ENCODE measurements at regions not wholly inside any gene's neighbourhood (a gene's known extent, or its start where the extent isn't known, plus 50 kb on each side); places are given as distances from the start of the nearest gene placed in this dataset.

GRCh38 chr5:123722451-123722850 is 210.5 kb downstream of the CSNK1G3 start:
- no peaks in the 10 kb centered on the region for H3K36me3 Mint-ChIP-seq (ENCODE audit: low read depth)
- no peak overlapping the region for H3K4me3 Mint-ChIP-seq
- H3K9me3 Mint-ChIP-seq, result peaks cover 13% of the 10 kb centered on the region
- H3K4me1 Mint-ChIP-seq (ENCODE audit: low read depth), result no peaks in the 10 kb centered on the region
- H3K27me3 Mint-ChIP-seq, result no peaks in the 10 kb centered on the region
- no peak overlapping the region for H3K27ac Mint-ChIP-seq

GRCh38 chr5:123721675-123722276 is 209.8 kb downstream of the CSNK1G3 start:
- no peaks in the 10 kb centered on the region for H3K4me1 Mint-ChIP-seq (ENCODE audit: low read depth)
- no peak overlapping the region for H3K27ac Mint-ChIP-seq
- no peaks in the 10 kb centered on the region for H3K27me3 Mint-ChIP-seq
- no peak overlapping the region for H3K4me3 Mint-ChIP-seq
- peaks cover 6% of the 10 kb centered on the region for H3K9me3 Mint-ChIP-seq
- H3K36me3 Mint-ChIP-seq (ENCODE audit: low read depth), result no peaks in the 10 kb centered on the region

- H3K27me3 Mint-ChIP-seq, result no peaks in the 10 kb centered on the region
- no peaks in the 10 kb centered on the region for H3K9me3 Mint-ChIP-seq
- no peaks in the 10 kb centered on the region for H3K4me1 Mint-ChIP-seq (ENCODE audit: low read depth)
- H3K4me3 Mint-ChIP-seq, result no peak overlapping the region
- H3K36me3 Mint-ChIP-seq (ENCODE audit: low read depth), result no peaks in the 10 kb centered on the region
- H3K27ac Mint-ChIP-seq, result no peak overlapping the region
These were observed 209.0 kb downstream of the CSNK1G3 start for GRCh38 chr5:123720955-123721354.

GRCh38 chr5:123720339-123720738 is 208.4 kb downstream of the CSNK1G3 start:
- Mint-ChIP-seq H3K4me3 (no peak overlapping the region), H3K9me3 (no peaks in the 10 kb centered on the region), H3K4me1 (ENCODE audit: low read depth) (no peaks in the 10 kb centered on the region)

GRCh38 chr5:123719004-123719403 is 207.0 kb downstream of the CSNK1G3 start:
- Mint-ChIP-seq H3K27ac (no peak overlapping the region), H3K27me3 (no peaks in the 10 kb centered on the region), H3K4me1 (ENCODE audit: low read depth) (no peaks in the 10 kb centered on the region)

More at GRCh38 chr5:123720339-123720738, 208.4 kb downstream of the CSNK1G3 start:
- H3K27me3 Mint-ChIP-seq, result no peaks in the 10 kb centered on the region
- H3K27ac Mint-ChIP-seq, result no peak overlapping the region
- H3K36me3 Mint-ChIP-seq (ENCODE audit: low read depth), result no peaks in the 10 kb centered on the region

GRCh38 chr5:123718238-123718637 is 206.3 kb downstream of the CSNK1G3 start:
- Mint-ChIP-seq H3K4me3 (no peak overlapping the region), H3K27me3 (no peaks in the 10 kb centered on the region), H3K36me3 (ENCODE audit: low read depth) (no peaks in the 10 kb centered on the region), H3K4me1 (ENCODE audit: low read depth) (no peaks in the 10 kb centered on the region), H3K9me3 (peaks cover 5% of the 10 kb centered on the region), H3K27ac (no peak overlapping the region)

More at GRCh38 chr5:123719004-123719403, 207.0 kb downstream of the CSNK1G3 start:
- Mint-ChIP-seq H3K4me3 (no peak overlapping the region), H3K9me3 (no peaks in the 10 kb centered on the region), H3K36me3 (ENCODE audit: low read depth) (no peaks in the 10 kb centered on the region)

- no peak overlapping the region for H3K27ac Mint-ChIP-seq
- no peaks in the 10 kb centered on the region for H3K36me3 Mint-ChIP-seq (ENCODE audit: low read depth)
- H3K4me1 Mint-ChIP-seq (ENCODE audit: low read depth), result no peaks in the 10 kb centered on the region
- H3K4me3 Mint-ChIP-seq, result no peak overlapping the region
- peaks cover 7% of the 10 kb centered on the region for H3K9me3 Mint-ChIP-seq
- no peaks in the 10 kb centered on the region for H3K27me3 Mint-ChIP-seq
These were observed 205.2 kb downstream of the CSNK1G3 start for GRCh38 chr5:123717139-123717538.

- Mint-ChIP-seq H3K27ac (no peak overlapping the region), H3K4me3 (no peak overlapping the region), H3K9me3 (peaks cover 7% of the 10 kb centered on the region), H3K27me3 (no peaks in the 10 kb centered on the region), H3K4me1 (ENCODE audit: low read depth) (no peaks in the 10 kb centered on the region), H3K36me3 (ENCODE audit: low read depth) (no peaks in the 10 kb centered on the region)
These were observed 198.1 kb downstream of the CSNK1G3 start for GRCh38 chr5:123710031-123710430.

- no peaks in the 10 kb centered on the region for H3K27me3 Mint-ChIP-seq
- peaks cover 7% of the 10 kb centered on the region for H3K9me3 Mint-ChIP-seq
These were observed 197.4 kb downstream of the CSNK1G3 start for GRCh38 chr5:123709422-123709821.

GRCh38 chr5:123708074-123708806 is 196.3 kb downstream of the CSNK1G3 start:
- Mint-ChIP-seq H3K27ac (no peak overlapping the region), H3K4me3 (no peak overlapping the region), H3K9me3 (peaks cover 2% of the 10 kb centered on the region), H3K4me1 (ENCODE audit: low read depth) (no peaks in the 10 kb centered on the region), H3K36me3 (ENCODE audit: low read depth) (no peaks in the 10 kb centered on the region), H3K27me3 (no peaks in the 10 kb centered on the region)

More at GRCh38 chr5:123709422-123709821, 197.4 kb downstream of the CSNK1G3 start:
- Mint-ChIP-seq H3K36me3 (ENCODE audit: low read depth) (no peaks in the 10 kb centered on the region), H3K27ac (no peak overlapping the region), H3K4me1 (ENCODE audit: low read depth) (no peaks in the 10 kb centered on the region), H3K4me3 (no peak overlapping the region)

GRCh38 chr5:123706531-123706930 is 194.6 kb downstream of the CSNK1G3 start:
- Mint-ChIP-seq H3K4me1 (ENCODE audit: low read depth) (no peaks in the 10 kb centered on the region), H3K27me3 (no peaks in the 10 kb centered on the region), H3K36me3 (ENCODE audit: low read depth) (no peaks in the 10 kb centered on the region), H3K9me3 (no peaks in the 10 kb centered on the region), H3K27ac (no peak overlapping the region), H3K4me3 (no peak overlapping the region)

GRCh38 chr5:123705741-123706140 is 193.8 kb downstream of the CSNK1G3 start:
- Mint-ChIP-seq H3K27ac (no peak overlapping the region), H3K9me3 (no peaks in the 10 kb centered on the region), H3K4me3 (no peak overlapping the region), H3K27me3 (no peaks in the 10 kb centered on the region), H3K4me1 (ENCODE audit: low read depth) (no peaks in the 10 kb centered on the region), H3K36me3 (ENCODE audit: low read depth) (no peaks in the 10 kb centered on the region)

- Mint-ChIP-seq H3K36me3 (ENCODE audit: low read depth) (no peaks in the 10 kb centered on the region), H3K4me1 (ENCODE audit: low read depth) (no peaks in the 10 kb centered on the region), H3K27ac (no peak overlapping the region), H3K27me3 (no peaks in the 10 kb centered on the region), H3K4me3 (no peak overlapping the region), H3K9me3 (no peaks in the 10 kb centered on the region)
These were observed 189.7 kb downstream of the CSNK1G3 start for GRCh38 chr5:123701511-123702200.

GRCh38 chr5:123700624-123701287 is 188.8 kb downstream of the CSNK1G3 start:
- Mint-ChIP-seq H3K4me1 (ENCODE audit: low read depth) (no peaks in the 10 kb centered on the region), H3K27ac (no peak overlapping the region), H3K9me3 (no peaks in the 10 kb centered on the region), H3K36me3 (ENCODE audit: low read depth) (no peaks in the 10 kb centered on the region), H3K4me3 (no peak overlapping the region), H3K27me3 (no peaks in the 10 kb centered on the region)

- H3K36me3 Mint-ChIP-seq (ENCODE audit: low read depth), result no peaks in the 10 kb centered on the region
- H3K27ac Mint-ChIP-seq, result no peak overlapping the region
- no peak overlapping the region for H3K4me3 Mint-ChIP-seq
- no peaks in the 10 kb centered on the region for H3K27me3 Mint-ChIP-seq
- H3K4me1 Mint-ChIP-seq (ENCODE audit: low read depth), result no peaks in the 10 kb centered on the region
- H3K9me3 Mint-ChIP-seq, result no peaks in the 10 kb centered on the region
These were observed 187.6 kb downstream of the CSNK1G3 start for GRCh38 chr5:123699571-123699970.

Measured in stimulated activated naive CD8-positive, alpha-beta T cell treated with anti-CD3 and anti-CD28 coated beads, Interleukin-15, Interleukin-2, amounts not matched to agents 100 ng/mL and 50 ng/mL, for 24 hours (primary cell).